ENCODE measurements at regions not wholly inside any gene's neighbourhood (a gene's known extent, or its start where the extent isn't known, plus 50 kb on each side); places are given as distances from the start of the nearest gene placed in this dataset.

DNA sequence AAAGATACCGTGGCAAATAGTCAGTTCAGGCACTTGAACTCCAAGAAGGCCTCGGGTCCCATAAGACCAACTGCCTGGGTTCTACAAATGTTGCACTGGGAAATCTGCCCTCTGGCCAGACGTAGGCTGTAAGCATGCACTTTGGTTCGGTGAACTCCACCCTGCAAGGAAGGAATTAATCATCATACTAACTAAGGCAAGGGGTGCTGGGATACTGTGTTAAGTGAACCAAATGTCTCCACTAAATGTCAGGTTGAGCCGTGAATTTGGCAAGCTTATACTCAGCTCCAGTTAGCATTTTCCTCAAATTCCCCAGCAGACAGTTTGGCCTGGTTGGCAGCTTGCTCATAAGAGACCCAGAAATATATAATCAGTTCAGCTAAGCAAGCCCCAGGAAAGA, 385.9 kb downstream of the GPATCH2 start:
- TF ChIP-seq, protein P1, sequence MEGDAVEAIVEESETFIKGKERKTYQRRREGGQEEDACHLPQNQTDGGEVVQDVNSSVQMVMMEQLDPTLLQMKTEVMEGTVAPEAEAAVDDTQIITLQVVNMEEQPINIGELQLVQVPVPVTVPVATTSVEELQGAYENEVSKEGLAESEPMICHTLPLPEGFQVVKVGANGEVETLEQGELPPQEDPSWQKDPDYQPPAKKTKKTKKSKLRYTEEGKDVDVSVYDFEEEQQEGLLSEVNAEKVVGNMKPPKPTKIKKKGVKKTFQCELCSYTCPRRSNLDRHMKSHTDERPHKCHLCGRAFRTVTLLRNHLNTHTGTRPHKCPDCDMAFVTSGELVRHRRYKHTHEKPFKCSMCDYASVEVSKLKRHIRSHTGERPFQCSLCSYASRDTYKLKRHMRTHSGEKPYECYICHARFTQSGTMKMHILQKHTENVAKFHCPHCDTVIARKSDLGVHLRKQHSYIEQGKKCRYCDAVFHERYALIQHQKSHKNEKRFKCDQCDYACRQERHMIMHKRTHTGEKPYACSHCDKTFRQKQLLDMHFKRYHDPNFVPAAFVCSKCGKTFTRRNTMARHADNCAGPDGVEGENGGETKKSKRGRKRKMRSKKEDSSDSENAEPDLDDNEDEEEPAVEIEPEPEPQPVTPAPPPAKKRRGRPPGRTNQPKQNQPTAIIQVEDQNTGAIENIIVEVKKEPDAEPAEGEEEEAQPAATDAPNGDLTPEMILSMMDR (IDR thresholded peaks at IDR 0.05; ENCODE audit: low read depth, low read length, poor library complexity, severe bottlenecking): no peak
- TF ChIP-seq EZH2phosphoT487 (IDR thresholded peaks at IDR 0.05; ENCODE audit: borderline replicate concordance, low read length): no peak

All from DOHH2 (cell line).